Prostate gland (tissue), 2 donors: ENCODE measurements at regions not wholly inside any gene's neighbourhood (a gene's known extent, or its start where the extent isn't known, plus 50 kb on each side); places are given as distances from the start of the nearest gene placed in this dataset.

Experiments used
- DNase-seq: peaks from one replicate; pipeline ENCODE4 v3.0.0-alpha.2; 2019; ENCODE audit warnings: low spot score
- H3K27ac ChIP-seq, 2 donors: fragments of 200-600 bp; sonication (generic); 2 replicates each; pipeline ENCODE4 v1.5.1; 2017 to 2019
- H3K27me3 ChIP-seq: fragments of 200-600 bp; sonication (generic); replicated peaks from 2 replicates; pipeline ENCODE4 v1.5.1; 2019; ENCODE audit not compliant: insufficient read depth
- H3K36me3 ChIP-seq, 2 donors: fragments of 200-600 bp; sonication (generic); 1 replicate in 1 of 2; 2 replicates in 1 of 2; pipeline versions ENCODE4 v1.5.1 to v1.8.1; 2017 to 2019
- H3K4me1 ChIP-seq: fragments of 200-600 bp; sonication (generic); replicated peaks from 2 replicates; pipeline ENCODE4 v1.5.1; 2019
- H3K4me3 ChIP-seq, 2 donors: fragments of 200-600 bp; sonication (generic); 2 replicates each; pipeline ENCODE4 v1.5.1; 2017 to 2019
- H3K9me3 ChIP-seq: fragments of 200-600 bp; sonication (generic); 2 replicates; pipeline ENCODE4 v1.5.1; 2017
- POLR2A ChIP-seq: fragments of 450-650 bp; IDR thresholded peaks from one replicate; pipeline ENCODE4 v1.6.1; 2016; ENCODE audit warnings: antibody characterized with exemption, mild to moderate bottlenecking
- POLR2AphosphoS5 ChIP-seq: sonication (generic); formaldehyde crosslinking; IDR thresholded peaks from one replicate; pipeline ENCODE4 v1.6.1; 2017; ENCODE audit warnings: antibody characterized with exemption
- WGBS: methylation state at CpG from one replicate; pipeline ENCODE4 v1.1.5; 2018; 5-methylcytosine and 5-hydroxymethylcytosine counted together
- intact Hi-C: fragments of 100-400 bp; cut with DNase I; formaldehyde crosslinking; loops from one replicate; pipeline ENCODE4 v1.14.2; 2022
- TF ChIP-seq, protein P1 (sequence below), 4 experiments: fragments of 200-600 bp in 2 of 4; fragments of 450-650 bp in 2 of 4; sonication (generic) in 2 of 4; IDR thresholded peaks; 1 replicate in 3 of 4; 2 replicates in 1 of 4; pipeline ENCODE4 v1.5.1; 2016 to 2019; ENCODE audit warnings: antibody characterized with exemption in 4 of 4, mild to moderate bottlenecking in 2 of 4, moderate library complexity in 2 of 4

- Histone ChIP-seq H3K36me3 (no peaks in the 10 kb centered on the region), H3K4me1 (no peaks in the 10 kb centered on the region), H3K4me3 (no peak overlapping the region), H3K9me3 (no peaks in the 10 kb centered on the region), H3K27ac (no peak overlapping the region), H3K27me3 (no peaks in the 10 kb centered on the region)
- intact Hi-C loops: no loop called here
- TF ChIP-seq, protein P1, sequence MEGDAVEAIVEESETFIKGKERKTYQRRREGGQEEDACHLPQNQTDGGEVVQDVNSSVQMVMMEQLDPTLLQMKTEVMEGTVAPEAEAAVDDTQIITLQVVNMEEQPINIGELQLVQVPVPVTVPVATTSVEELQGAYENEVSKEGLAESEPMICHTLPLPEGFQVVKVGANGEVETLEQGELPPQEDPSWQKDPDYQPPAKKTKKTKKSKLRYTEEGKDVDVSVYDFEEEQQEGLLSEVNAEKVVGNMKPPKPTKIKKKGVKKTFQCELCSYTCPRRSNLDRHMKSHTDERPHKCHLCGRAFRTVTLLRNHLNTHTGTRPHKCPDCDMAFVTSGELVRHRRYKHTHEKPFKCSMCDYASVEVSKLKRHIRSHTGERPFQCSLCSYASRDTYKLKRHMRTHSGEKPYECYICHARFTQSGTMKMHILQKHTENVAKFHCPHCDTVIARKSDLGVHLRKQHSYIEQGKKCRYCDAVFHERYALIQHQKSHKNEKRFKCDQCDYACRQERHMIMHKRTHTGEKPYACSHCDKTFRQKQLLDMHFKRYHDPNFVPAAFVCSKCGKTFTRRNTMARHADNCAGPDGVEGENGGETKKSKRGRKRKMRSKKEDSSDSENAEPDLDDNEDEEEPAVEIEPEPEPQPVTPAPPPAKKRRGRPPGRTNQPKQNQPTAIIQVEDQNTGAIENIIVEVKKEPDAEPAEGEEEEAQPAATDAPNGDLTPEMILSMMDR (IDR thresholded peaks at IDR 0.05): no peak
- TF ChIP-seq POLR2A (no peak), POLR2AphosphoS5 (no peak)
- no peak for DNase-seq
- WGBS: 90% methylated on average over 2 of the region's 2 CpGs
Measured at GRCh38 chr1:233844275-233844674, 60.2 kb upstream of the SLC35F3 start.

DNA sequence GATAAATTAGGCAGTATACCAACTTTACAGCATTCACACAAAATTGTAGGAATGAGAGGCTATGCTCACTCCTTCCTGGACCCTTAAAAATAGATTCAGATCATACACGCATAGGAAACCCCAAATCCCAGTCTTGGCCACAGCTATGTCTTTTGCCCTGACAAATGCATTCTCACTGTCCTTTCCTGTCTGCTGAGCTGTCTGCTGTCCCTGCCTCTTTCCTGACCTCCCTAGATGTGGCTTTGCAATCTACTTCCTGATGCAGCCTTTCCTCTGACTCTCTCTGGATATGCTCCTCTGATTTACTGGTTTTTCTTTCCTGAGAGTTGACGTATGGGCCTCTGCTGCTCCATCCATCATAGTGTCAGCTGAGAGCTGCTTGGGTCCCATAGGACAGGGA, 59.8 kb upstream of the SLC35F3 start:
- Histone ChIP-seq H3K4me3 (no peak overlapping the region), H3K36me3 (no peaks in the 10 kb centered on the region), H3K9me3 (no peaks in the 10 kb centered on the region), H3K27me3 (no peaks in the 10 kb centered on the region), H3K4me1 (no peaks in the 10 kb centered on the region), H3K27ac (no peak overlapping the region)
- intact Hi-C loops: no loop called here
- TF ChIP-seq, protein P1 (IDR thresholded peaks at IDR 0.05): no peak
- TF ChIP-seq POLR2AphosphoS5 (no peak), POLR2A (no peak)
- DNase-seq: no peak
- WGBS: 53% methylated on average over 2 of the region's 2 CpGs
